Uterus (tissue), 3 donors: ENCODE measurements at regions not wholly inside any gene's neighbourhood (a gene's known extent, or its start where the extent isn't known, plus 50 kb on each side); places are given as distances from the start of the nearest gene placed in this dataset.
"Not testable (repeated sequence)": the region's sequence is repeated elsewhere in the genome, so short reads cannot be mapped to it uniquely, and the experiment has no call there.

Experiments used
- DNase-seq, 2 donors: peaks; one replicate each; pipeline ENCODE4 v3.0.0-alpha.2; 2019 to 2020
- H3K27ac ChIP-seq, 2 donors: fragments of 200-600 bp; sonication (generic); 1 replicate in 1 of 2; 2 replicates in 1 of 2; pipeline ENCODE4 v1.5.1; 2016 to 2018
- H3K27me3 ChIP-seq, 2 donors: fragments of 200-600 bp; sonication (generic); one replicate each; pipeline ENCODE4 v1.5.1; 2018 to 2019; ENCODE audit warnings: control low read depth in 1 of 2
- H3K36me3 ChIP-seq, 2 donors: fragments of 200-600 bp; sonication (generic); one replicate each; pipeline ENCODE4 v1.5.1; 2019; ENCODE audit warnings: control low read depth in 1 of 2
- H3K4me1 ChIP-seq, 2 donors: fragments of 200-600 bp; sonication (generic); one replicate each; pipeline ENCODE4 v1.5.1; 2018 to 2019; ENCODE audit warnings: control low read depth in 1 of 2
- H3K4me3 ChIP-seq, 2 donors: fragments of 200-600 bp; sonication (generic); 1 replicate in 1 of 2; 2 replicates in 1 of 2; pipeline ENCODE4 v1.5.1; 2018 to 2019; ENCODE audit warnings: mild to moderate bottlenecking in 1 of 2
- H3K9me3 ChIP-seq, 2 donors: fragments of 200-600 bp; sonication (generic); one replicate each; pipeline ENCODE4 v1.5.1; 2019; ENCODE audit warnings: control low read depth in 1 of 2
- intact Hi-C: fragments of 100-400 bp; cut with DNase I; formaldehyde crosslinking; loops from one replicate; pipeline ENCODE4 v1.15.1; 2023; ENCODE audit warnings: low total_unique reads
- donor health status: DM: yes; HTN: yes; CAD: no.

- intact Hi-C loops, DNase-seq, H3K27me3 ChIP-seq, H3K36me3 ChIP-seq, H3K9me3 ChIP-seq, H3K4me3 ChIP-seq, H3K27ac ChIP-seq, H3K4me1 ChIP-seq: not testable (repeated sequence)
Measured at GRCh38 chr1:120640261-120641013, 83.3 kb upstream of the NBPF26 start.

GRCh38 chr1:120641014-120641302, 82.8 kb upstream of the NBPF26 start:
- H3K27ac ChIP-seq, H3K9me3 ChIP-seq, H3K4me1 ChIP-seq, H3K4me3 ChIP-seq, H3K27me3 ChIP-seq, intact Hi-C loops, DNase-seq, H3K36me3 ChIP-seq: not testable (repeated sequence)

GRCh38 chr1:120647182-120647581, 76.6 kb upstream of the NBPF26 start:
- H3K27me3 ChIP-seq, intact Hi-C loops, H3K4me3 ChIP-seq, DNase-seq, H3K36me3 ChIP-seq, H3K9me3 ChIP-seq, H3K27ac ChIP-seq, H3K4me1 ChIP-seq: not testable (repeated sequence)

DNA sequence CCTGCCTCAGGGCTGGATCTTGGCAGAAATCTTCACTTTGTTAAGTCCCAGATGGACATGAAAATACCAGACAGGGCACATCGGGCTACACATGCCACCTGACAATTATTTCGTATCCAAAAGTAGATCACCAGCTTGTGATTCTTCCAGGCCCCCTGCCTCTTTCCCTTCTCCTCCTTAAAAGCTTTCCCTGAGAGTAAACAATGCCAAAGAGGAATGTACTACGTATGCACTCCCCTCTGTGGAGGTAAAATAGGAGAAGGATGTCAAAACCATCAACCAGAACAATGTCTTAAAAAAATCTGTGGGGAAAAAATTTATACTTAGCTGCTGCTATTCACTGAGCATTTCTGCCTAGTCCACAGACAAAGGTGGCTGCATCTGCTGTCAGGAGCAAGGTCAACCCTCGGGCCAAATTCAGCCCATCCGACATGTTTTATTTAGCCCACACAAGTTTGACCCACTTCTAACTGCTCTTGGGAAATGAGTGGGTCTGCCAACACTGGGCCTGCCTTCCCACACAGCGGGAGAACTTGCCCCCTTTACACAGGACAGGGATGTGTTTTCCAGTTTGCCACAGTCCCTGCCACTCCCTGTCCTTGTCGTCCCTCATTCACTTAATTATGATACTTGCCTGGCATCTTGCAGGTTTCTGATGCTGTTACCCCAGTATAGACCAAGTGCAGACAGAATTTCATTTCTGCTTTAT, 74.7 kb upstream of the NBPF26 start:
- intact Hi-C loops, DNase-seq, H3K4me3 ChIP-seq, H3K27me3 ChIP-seq, H3K4me1 ChIP-seq, H3K36me3 ChIP-seq, H3K27ac ChIP-seq, H3K9me3 ChIP-seq: not testable (repeated sequence)

GRCh38 chr1:120649730-120650129, 74.0 kb upstream of the NBPF26 start:
- H3K27me3 ChIP-seq, H3K4me1 ChIP-seq: not testable (repeated sequence)

GRCh38 chr1:120654114-120654513, 69.6 kb upstream of the NBPF26 start:
- H3K4me3 ChIP-seq, H3K9me3 ChIP-seq, DNase-seq, H3K4me1 ChIP-seq, H3K27ac ChIP-seq, intact Hi-C loops, H3K27me3 ChIP-seq, H3K36me3 ChIP-seq: not testable (repeated sequence)

More at GRCh38 chr1:120649730-120650129, 74.0 kb upstream of the NBPF26 start:
- H3K27ac ChIP-seq, DNase-seq, H3K36me3 ChIP-seq, H3K9me3 ChIP-seq, intact Hi-C loops, H3K4me3 ChIP-seq: not testable (repeated sequence)

DNA sequence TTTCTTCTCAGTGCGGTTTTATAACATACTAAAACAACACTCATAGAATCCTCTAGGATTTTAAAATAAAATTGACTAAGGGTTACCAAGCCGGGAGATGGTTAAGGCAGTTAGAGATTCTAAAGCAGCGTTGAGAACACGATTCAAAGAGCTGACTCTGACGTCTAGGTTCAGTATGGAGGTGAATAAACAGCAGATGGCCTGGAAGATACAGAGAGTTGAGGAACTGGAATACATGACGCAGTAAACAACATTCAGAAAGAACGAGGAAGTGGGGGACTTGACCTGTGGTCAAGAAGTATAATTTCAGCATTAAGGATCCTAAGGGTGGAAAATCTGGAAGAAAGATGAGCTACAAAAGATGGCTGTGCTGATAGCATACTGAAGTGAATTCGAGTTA, 68.4 kb upstream of the NBPF26 start:
- H3K27me3 ChIP-seq, H3K4me1 ChIP-seq, DNase-seq, intact Hi-C loops, H3K9me3 ChIP-seq, H3K27ac ChIP-seq, H3K4me3 ChIP-seq, H3K36me3 ChIP-seq: not testable (repeated sequence)

DNA sequence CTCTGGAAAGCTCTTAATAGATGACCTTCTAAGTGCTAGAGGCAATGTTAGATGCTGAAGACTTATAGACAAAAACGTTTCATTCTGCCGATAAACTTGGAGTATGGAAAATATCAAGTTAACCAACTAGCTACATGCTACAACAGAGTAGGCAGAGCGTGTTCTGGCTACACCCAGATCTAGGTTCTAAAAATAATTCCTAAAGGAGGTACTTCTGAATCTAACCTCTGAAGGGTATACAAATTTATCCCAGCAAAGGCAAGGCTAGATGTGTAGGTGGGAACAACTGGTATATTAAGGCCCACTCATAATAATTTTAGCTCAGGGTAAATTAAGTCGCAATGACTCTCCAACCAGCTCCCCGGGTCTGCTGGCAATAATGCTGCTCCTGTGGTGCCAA, 67.6 kb upstream of the NBPF26 start:
- H3K4me3 ChIP-seq, H3K27me3 ChIP-seq, intact Hi-C loops, H3K36me3 ChIP-seq, H3K9me3 ChIP-seq, H3K4me1 ChIP-seq, H3K27ac ChIP-seq, DNase-seq: not testable (repeated sequence)

GRCh38 chr1:120657804-120658203, 65.9 kb upstream of the NBPF26 start:
- H3K27me3 ChIP-seq, intact Hi-C loops, H3K4me1 ChIP-seq, H3K27ac ChIP-seq, H3K4me3 ChIP-seq, H3K36me3 ChIP-seq, DNase-seq, H3K9me3 ChIP-seq: not testable (repeated sequence)

- intact Hi-C loops, result not testable (repeated sequence)
Measured at GRCh38 chr1:120658622-120659021, 65.1 kb upstream of the NBPF26 start.

DNA sequence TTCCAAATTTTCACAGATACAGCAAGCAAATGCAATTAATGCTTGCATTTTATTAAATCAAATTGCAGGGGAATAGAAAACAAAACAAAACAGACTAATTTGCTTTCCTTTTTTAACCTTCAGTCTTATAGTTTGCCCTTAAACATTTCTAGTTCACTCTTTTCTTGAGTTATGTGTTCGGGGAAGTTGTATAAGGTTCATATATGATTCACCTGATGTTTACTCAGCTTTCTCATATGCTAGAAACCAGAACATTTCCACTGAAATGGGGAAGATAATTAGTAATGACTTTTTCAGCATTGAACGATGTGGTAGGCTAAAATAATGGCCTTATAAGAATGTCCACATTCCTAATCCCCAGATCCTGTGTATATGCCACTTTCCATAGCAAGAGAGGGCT, 64.6 kb upstream of the NBPF26 start:
- H3K4me3 ChIP-seq, DNase-seq, intact Hi-C loops: not testable (repeated sequence)

More at GRCh38 chr1:120658622-120659021, 65.1 kb upstream of the NBPF26 start:
- not testable (repeated sequence) for H3K4me3 ChIP-seq, DNase-seq, H3K4me1 ChIP-seq, H3K27ac ChIP-seq, H3K36me3 ChIP-seq, H3K9me3 ChIP-seq, H3K27me3 ChIP-seq

DNA sequence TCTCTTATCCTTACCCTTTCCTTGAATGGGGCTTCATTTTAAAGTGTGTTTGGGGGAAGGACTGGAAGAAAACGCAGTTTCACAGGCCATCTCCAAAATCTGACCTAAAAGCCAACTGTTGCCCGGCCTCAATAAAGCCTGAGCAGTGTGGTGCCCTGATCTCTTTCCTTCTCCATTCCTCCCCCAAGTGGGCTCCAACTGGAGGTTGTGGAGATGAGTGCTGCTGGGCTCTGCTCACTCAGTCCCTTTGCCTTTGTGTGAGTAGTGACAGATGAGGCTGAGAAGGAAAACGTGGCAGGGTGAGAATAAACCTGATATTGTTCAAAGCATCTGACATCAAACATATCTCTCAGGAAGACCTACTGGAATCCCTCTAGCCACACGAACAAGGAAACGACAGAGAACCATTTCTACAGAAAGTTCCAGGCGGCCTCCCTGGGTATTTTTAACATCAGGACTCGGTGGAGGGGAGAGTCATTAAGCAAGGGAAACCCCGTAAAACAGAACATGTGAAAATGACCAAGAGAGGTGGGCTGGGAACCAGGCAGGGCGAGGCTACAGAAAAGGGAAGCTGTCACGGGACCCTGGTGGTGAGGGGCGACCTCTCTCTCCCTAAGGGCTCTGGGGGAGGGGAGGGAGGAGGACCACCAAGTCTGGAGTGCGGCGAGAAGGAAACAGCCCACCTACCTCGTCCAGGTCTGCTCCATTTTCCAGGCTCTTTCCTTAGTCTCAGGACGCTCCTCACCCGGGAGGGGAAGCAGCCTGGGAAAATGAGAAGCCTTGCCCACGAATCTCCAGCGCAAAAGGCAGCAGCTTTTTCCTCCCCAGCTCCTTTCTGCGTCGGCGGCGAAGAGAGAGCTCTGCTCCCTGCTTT, 59.1 kb upstream of the NBPF26 start:
- H3K4me1 ChIP-seq, intact Hi-C loops: not testable (repeated sequence)
- peak overlapping the region in 1 of 2 donors; percentile 21 for H3K4me3 ChIP-seq

More for the DNA sequence above, 64.6 kb upstream of the NBPF26 start:
- not testable (repeated sequence) for H3K27me3 ChIP-seq, H3K36me3 ChIP-seq, H3K27ac ChIP-seq, H3K4me1 ChIP-seq, H3K9me3 ChIP-seq

DNA sequence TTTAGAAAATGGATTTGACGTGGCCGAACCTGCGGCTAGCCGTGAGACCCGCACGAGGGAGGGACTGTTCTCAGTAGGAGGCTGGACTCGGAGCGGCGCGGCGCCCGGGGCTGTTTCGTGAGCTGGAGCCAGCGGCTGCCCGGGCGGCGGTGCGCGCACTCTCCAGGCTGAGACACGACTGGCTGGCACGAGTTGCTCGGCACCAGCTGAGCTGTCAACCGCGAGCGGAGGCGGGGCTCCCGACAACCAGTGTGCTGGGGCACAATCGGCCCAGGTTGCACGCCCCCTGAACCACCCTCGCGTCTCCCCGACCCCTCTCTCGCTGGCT, 58.5 kb upstream of the NBPF26 start:
- H3K27me3 ChIP-seq, H3K36me3 ChIP-seq, H3K9me3 ChIP-seq, intact Hi-C loops, H3K4me1 ChIP-seq, H3K27ac ChIP-seq: not testable (repeated sequence)
- DNase-seq, result peak in 1 of 2 donors; percentile 19
- H3K4me3 ChIP-seq, result peak overlapping the region in 1 of 2 donors; percentile 21

More for the DNA sequence above, 59.1 kb upstream of the NBPF26 start:
- H3K27me3 ChIP-seq, H3K36me3 ChIP-seq, DNase-seq, H3K9me3 ChIP-seq, H3K27ac ChIP-seq: not testable (repeated sequence)
